Superior temporal gyrus (tissue), 1 donor: ENCODE measurements at regions not wholly inside any gene's neighbourhood (a gene's known extent, or its start where the extent isn't known, plus 50 kb on each side); places are given as distances from the start of the nearest gene placed in this dataset.
"Not testable (repeated sequence)": the region's sequence is repeated elsewhere in the genome, so short reads cannot be mapped to it uniquely, and the experiment has no call there.

ENCODE experiments used
- DNase-seq: peaks from one replicate; pipeline ENCODE4 v3.0.0-alpha.2; 2016; ENCODE audit errors: extremely low spot score

DNA sequence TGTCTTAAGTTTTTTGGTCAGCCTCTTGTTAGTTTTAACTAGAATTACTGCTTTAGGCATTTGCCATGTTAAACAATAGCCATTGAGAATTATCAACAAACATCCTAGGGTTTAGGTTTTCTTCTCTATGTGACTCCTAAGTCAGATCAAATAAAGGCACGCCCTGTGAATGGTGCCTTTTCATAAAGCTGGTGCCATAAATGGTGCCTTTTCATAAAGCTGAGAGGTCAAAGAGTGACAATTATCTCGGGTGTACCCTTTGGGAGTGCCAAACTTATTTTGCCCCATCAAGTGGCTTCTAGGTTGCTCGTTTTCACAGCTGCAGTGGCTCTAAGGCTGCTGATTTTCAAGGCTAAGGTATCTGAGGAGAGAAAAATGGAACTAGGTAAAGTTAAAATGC, 391.6 kb downstream of the DMRTA1 start:
- DNase-seq, result no peak

DNA sequence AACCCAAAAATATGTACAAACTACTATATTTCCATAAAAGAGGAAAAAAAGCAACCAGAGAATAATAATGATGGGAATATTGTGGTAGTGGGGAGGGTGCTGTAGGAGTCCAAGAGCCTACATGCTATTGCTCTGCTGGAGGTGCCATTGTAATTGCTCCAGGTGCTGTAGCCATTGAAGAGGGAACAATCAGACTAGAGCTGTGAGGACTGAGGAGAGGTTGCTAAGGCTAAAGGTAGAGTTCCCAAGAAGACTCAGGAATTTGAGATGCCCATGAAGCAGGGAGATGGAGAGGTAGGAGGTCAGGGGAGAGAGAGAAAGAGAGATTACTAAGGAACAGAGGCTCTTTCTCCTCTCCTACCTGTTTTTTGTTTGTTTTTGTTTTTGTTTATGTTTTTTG, 394.0 kb downstream of the DMRTA1 start:
- no peak for DNase-seq

DNA sequence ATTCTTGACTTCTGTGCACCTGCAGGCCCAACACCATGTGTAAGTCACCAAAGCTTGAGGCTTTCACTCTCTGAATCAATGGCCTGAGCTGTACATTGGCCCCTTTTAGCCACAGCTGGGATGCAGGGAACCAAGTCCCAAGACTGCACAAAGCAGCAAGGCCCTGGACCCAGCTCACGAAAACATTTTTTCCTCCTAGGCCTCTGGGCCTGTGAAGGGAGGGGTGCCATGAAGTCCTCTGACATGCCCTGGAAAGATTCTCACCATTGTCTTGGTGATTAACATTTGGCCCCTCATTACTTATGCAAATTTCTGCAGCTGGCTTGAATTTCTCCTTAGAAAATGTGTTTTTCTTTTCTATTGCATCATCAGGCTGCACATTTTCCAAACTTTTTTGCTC, 398.6 kb downstream of the DMRTA1 start:
- not testable (repeated sequence) for DNase-seq

DNA sequence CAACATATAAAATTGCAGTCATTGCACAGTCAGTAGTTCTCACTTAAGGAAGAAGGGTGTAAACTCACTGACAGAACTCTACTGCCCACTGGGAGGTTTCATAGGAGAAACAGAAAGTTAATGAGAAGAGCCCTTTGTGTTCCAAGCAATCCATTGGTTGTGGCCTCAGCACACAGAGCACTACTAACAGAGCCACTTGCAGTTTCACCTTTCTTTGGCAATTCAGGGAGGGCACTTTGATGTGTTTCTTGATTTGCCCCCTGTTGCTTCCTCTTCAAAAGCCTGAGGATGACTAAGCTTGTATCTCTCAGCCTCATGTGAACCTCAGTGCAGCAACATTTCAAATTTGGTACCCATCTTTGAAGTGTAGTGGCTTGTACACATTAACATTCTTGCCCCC, 409.4 kb downstream of the DMRTA1 start:
- no peak for DNase-seq

DNA sequence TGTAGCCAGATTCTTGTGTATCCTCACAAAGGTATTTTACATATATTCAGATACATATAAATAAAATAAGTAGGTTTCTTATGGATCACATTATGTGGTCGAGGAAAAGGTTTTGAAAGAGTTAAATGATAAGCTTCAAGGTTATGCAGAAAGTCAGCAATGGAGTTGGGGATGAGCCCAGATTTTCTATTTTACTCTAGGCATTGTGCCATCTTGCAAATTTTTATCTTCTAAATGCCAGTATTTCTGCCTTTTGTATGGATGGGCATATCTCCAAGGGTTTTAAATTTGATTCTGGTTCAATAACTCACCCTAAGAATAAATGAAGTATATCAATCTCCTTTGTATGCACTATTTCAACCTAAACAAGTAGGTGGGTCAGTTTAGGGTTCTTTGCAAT, 410.7 kb downstream of the DMRTA1 start:
- no peak for DNase-seq

DNA sequence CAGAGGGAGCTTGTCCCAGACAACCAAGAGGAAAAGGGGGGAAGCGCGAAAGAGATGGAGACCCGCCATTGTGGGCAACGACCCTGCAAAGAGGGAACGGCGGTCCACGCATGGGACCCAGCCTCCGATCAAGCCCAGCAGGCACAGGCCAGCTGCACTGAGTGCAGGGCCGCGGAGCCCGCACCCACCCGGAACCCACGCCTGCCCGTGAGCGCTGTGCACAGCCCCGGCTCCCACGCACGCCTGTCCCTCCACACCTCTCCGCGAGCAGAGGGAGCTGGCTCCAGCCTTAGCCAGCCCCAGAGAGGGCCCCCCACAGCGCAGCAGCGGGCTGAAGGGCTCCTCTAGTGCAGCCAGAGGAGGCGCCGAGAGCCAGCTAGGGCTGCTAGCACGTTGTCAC, 416.5 kb downstream of the DMRTA1 start:
- no peak for DNase-seq

DNA sequence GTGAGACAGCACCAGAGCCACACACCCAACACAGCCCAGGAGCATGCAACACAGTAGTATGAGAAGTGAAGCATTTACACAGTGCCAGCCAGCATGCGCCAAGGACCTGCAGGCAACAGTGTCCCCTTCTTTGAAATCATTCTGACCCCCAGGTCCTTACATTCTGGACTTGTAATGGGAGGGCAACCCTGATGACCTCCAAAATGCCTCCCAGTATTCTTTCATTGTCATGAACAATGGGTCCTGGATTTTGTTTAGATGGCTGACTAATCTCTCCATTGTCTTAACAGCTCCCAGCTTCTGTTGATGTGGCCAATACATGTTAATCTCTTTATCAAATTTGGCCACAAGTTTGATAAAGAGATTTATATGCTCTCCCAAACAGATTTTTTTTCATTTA, 417.1 kb downstream of the DMRTA1 start:
- no peak for DNase-seq

DNA sequence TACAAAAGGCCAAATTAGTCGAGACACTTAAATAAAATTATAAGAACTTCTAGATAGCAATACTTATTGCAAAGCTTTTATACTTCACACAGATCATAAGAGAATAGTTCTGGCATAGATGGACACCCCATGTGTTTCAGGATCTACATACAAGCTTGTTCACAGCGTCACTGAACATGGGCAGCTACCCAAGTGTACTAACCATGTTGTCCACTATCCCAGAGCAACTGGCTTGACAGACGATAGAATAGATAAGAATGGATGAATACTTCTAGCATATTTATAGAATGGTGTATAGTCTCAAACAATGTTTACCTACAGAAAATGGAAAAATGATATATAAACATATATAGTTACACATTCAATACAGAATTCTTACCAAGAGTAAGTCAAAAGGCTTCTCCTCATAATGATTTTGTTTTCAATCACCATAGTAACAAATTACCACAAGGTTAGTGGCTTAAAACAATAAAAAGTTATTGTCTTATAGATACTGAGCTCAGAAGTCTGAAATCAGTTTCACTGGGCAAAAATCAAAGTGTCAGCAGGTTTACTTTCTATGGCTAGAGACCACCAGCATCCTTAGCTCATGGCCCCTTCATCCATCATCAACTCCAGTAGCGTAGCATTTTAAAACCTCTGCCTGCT, 446.7 kb downstream of the DMRTA1 start:
- DNase-seq, result no peak

DNA sequence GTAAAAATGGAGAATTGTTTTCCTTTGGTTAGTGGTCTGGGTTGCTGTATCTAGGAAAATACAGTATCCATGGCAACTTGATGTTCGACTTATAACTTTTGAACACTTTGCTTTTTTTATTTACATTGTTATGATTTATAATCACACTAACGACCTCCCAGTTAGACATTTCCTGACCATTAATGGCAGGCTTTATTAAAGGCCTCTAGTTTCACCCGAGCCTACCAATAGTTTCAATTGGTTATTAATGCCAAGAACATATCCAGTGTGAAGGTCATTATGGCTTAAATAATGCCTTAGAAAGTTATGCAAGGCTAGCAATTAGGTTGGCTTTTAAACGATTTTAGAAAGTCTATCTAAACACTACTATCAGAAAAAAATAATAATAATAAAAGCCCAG, 452.0 kb downstream of the DMRTA1 start:
- DNase-seq, result no peak

DNA sequence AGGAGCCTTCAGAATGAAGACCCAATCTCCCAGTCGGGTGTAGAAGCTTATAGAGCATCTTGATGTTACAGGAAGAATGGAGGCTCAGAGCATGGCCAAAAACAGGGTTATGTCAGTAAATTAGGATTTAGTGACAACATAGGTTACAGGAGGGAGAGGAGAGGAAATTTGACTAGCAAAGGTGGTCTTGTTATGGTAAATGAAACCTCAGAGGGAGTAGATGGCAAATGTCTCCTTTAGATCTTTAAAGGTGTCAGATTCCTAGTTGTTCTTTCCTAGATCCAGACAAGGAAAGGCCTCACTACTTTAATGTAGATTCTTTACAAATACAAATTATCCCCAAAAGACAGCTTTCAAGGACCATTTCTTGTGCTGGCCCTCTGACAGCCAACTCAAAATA, 465.0 kb downstream of the DMRTA1 start:
- DNase-seq, result no peak

DNA sequence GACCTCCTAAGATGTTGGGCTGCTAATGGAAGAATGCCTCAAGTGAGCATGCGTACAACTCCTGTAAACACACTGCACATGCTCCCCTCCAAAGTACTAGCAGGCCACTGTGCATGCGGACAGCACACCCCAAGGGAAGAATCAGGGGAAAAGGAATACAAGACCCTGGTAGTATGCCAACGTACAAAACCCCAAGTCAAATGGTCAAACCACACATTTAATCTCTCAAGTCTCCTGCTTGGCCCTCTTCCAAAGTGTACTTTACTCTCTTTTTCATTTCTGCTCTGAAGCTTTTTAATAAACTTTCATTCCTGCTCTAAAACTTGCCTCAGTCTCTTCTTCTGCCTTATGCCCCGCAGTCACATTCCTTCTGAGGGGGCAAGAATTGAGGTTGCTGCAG, 466.4 kb downstream of the DMRTA1 start:
- DNase-seq, result no peak

DNA sequence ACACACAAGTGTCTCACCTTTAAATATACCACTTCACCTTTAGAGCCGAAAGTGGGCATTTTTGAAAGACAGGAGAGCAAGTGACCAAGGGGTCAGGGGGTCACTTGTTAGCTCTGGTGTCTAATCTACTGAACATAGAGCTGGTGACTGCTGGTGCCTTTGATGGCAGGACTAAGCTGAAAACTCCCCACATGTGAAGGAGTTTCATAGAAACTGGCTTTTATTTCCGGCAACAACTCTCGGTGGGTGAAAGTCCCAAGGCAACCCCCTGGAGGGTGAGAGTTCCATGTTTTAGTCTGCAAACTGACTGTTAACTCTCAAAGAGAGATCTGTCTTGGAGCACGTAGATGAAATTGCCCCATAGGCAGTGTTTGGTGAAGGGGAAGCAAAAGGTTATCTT, 466.9 kb downstream of the DMRTA1 start:
- no peak for DNase-seq

DNA sequence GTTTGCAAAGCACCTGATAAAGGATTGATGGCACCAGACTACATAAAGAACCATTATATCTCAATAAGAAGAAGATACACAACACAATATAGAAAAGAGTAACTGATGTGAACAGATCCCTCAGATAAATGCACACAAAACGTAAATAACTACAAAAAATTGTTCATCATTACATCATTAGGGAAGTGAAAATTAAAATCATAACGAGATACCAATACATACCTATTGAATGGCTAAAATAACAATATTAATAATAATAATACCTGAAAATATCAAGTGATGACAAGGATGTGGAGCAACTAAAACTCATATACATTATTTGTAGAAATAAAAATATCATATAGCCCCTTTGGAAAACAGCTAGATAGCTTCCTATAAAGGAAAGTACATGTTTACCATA, 469.5 kb downstream of the DMRTA1 start:
- DNase-seq, result no peak

DNA sequence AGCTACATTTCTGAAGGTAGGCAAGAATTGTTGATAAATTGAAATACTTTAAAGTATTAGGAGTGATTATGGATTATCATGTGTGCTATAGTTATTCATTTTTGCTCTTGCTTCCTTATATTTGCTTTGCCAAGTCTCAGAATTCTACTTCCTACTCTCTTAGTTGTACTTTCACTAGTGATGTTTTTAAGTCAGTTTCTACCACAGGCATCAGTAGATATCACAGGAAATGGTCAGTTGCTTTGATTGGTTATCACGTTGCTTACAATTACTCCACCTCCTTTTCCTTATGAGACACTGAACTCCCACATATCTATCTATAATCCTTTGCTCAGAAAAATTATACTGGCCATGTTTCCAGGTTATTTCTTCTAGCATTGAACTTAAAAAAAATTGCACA, 472.8 kb downstream of the DMRTA1 start:
- no peak for DNase-seq

DNA sequence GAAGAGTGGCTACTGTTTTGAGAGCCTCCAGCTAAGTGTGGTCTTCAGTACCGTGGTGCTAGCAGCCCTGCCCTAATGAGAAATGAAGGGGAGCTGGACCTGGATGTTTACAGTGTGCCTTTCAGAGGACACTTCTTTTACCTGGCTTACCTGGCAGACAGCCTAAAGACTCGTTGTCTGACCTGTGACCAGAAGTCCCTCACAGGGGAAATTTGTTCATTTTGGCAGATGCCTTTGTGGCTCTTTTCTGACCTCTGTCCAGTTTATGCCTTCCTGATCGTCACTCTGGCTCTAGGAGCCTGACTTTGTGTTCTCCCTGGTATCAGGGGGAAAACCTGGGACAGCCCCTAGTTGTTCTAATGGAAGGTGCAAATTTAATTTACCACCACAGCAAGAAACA, 475.1 kb downstream of the DMRTA1 start:
- DNase-seq, result no peak

DNA sequence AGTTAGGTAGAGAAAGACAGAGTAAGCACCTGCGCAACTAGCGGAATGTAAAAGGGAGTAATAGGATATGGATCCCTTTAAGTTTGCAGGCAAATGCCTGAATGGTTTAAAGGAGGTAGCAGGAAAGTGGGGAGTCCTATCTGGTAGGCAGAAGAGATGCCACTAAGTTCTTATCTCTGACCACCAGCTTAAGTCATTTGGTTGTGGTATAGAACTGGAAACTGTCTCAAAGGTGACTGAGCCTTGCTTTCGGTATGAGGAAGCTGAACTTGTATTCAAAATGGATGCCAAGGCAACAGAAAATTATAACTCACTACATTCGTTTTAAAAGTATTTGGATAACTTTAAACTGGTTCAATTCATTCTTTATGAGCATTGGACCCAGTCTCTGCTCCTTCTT, 475.6 kb downstream of the DMRTA1 start:
- DNase-seq, result no peak

DNA sequence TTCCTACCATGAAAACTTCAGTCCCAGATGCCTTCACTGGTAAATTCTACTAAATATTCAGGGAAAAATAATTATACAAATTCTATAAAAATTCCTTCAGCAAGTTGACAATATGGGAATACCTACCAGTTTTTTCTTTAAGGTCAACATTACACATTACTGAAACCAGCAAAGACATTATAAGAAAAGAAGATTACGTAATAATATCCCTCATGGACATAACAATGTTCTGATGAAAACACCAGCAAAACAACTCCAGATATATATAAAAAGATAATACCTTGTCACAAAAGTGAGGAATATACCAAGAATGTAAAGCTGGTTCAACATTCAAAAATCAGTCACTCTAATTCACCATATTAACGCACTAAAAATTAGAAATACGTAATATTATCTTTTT, 507.9 kb downstream of the DMRTA1 start:
- no peak for DNase-seq

DNA sequence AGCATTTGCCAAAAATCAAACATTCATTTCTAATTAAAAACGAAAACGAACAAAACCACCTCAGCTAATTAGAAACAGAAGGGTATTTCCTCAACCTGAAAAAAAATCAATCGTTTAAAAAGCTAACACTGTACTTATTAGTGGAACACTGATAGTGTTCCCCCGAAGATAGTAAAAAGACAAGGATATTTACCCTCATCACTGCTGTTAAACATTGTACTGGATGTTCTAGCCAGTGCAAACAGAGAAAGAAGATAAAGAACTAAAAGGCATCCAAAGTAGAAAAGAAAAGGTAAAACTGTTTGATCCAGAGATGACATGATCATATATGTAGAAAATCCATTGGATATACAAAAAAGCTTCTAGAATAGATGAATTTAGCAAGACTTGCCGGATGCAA, 508.3 kb downstream of the DMRTA1 start:
- no peak for DNase-seq

DNA sequence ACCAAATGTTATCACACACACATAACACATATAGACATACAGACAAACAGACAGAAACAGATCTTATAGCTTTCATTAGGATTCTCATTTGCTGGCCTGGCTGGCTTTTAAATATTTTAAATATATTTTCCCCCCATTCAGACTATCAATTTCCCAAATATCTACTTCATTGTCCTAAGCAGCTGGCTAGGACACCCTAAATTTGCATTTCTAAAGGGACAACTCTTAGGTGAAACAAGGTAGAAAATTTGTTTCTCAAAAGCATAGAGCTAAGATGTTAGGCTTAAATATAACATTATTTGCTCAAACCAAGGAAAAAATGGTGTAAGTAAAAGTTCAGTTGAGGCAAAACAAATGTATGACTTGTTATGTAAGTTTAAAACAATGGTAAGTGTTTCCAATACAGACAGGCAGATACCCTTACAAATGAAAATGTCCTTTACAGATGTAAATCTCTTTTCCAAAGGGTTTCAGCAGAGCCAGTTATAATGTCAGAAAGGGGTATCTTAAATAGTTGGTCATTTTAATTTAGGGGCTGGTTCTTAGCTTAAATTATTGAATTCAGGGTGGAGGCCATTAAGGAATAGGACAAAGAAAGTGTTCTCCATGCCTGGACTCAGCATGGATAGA, 522.8 kb downstream of the DMRTA1 start:
- no peak for DNase-seq

DNA sequence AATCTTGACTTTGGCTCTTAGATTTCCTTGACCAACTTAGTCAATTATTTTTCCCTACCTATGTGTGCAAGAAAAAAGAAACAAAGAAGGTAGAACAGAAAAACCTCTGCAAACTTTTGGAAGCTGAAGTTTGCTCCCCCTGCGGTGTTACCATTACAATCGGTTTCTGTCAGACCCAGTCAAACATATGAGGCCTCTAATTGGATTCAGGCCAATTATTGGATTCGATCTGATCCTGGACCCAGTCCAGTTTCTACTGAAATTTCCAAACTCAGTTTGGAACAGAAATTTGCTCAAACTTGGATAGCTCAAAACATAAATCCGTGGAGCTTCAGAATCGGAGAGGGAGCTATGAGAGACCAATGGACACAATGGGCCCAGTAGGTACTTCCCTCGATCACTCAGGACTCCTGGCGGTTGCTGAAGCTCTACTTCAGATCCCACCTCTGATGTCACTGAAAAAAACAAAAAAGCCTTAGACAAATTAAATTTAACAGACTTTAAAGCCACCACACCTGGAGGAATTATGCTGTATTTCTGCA, 523.9 kb downstream of the DMRTA1 start:
- DNase-seq, result no peak

DNA sequence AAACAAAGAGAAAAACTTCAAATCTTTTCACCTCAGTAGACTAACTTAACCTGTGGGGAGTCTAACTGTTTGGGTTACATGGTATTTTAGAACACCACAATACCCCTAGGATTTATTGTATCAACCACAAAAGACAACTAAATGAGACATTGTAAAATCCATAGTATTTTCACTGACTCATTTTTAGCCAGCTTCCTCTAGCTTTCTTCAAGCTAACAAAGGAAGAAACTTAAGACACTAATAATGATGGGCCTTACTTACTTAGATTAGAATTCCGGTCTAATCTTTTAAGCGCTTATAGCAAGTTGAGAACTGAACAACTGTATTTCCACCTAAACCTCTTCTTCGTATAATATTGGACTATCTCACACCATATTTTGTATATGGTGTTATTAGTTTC, 529.3 kb downstream of the DMRTA1 start:
- no peak for DNase-seq

DNA sequence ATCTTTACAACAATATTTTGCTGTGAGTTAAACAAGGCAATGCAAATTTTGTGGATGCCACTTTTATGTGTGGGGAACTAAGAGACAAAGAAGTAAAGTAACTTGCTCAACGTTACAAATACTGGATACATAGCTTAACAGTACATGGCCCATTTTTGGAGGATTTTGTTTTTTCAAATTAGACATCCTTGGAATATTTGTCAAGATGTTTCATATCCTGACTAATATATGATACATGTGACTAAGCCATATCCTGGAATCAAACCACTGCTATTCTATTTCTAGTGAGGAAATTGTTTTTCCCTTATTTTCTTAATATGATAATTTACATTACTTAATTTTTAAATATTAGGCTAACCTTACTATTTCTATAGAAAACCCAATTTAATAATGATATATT, 529.8 kb downstream of the DMRTA1 start:
- no peak for DNase-seq

DNA sequence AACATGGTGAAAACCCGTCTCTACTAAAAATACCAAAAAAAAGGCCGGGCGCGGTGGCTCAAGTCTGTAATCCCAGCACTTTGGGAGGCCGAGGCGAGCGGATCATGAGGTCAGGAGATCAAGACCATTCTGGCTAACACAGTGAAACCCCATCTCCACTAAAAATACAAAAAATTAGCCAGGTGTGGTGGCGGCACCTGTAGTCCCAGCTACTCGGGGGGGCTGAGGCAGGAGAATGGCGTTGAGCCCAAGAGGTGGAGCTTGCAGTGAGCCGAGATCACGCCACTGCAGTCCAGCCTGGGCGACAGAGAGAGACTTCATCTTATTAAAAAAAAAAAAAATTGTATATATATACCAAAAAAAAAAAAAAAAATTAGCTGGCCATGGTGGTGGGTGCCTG, 533.8 kb downstream of the DMRTA1 start:
- not testable (repeated sequence) for DNase-seq

DNA sequence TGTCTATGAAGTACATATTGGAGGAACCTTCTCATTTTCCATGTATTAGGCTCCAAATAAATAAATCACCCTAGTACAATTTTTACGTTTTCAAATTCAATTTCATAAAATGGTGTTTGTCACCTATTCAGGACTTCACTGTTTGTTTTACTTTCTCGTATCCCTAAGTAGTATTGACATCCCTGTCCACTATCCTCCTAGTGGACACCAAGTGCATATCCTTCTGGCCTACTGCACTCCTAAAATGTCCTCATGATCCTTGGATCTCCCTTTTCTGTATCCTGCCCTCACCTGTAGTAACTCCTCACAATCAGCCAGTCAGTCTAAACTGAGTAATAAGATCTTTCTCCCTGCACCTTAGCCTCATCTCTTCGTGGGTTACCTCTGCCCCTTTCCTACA, 539.9 kb downstream of the DMRTA1 start:
- no peak for DNase-seq
